ENCODE measurements at regions not wholly inside any gene's neighbourhood (a gene's known extent, or its start where the extent isn't known, plus 50 kb on each side); places are given as distances from the start of the nearest gene placed in this dataset.

- Histone ChIP-seq H3K4me1 (peaks cover 9% of the 10 kb centered on the region), H3K9me3 (no peaks in the 10 kb centered on the region), H3K4me3 (no peak overlapping the region), H3K36me3 (no peaks in the 10 kb centered on the region), H3K27ac (no peak overlapping the region), H3K27me3 (no peaks in the 10 kb centered on the region)
- DNase-seq (ENCODE audit: extremely low spot score in 2 of 2) = no peak
- intact Hi-C loops (cut with DNase I) = loop anchor here (10.0 kb wide), 1 partner anchor 326 kb away; no protein-coding TSS in a partner anchor
- no peak for TF ChIP-seq CTCF (IDR thresholded peaks at IDR 0.05)
- TF ChIP-seq POLR2A (IDR thresholded peaks at IDR 0.05) = no peak
- TF ChIP-seq POLR2AphosphoS5 (IDR thresholded peaks at IDR 0.05; ENCODE audit: insufficient read depth in 1 of 2, low read depth in 1 of 2) = no peak
These were observed 121.6 kb upstream of the NDUFV2 start for GRCh38 chr18:8980918-8981317.

GRCh38 chr18:8982416-8983183 lies 119.9 kb upstream of the NDUFV2 start:
- Histone ChIP-seq H3K9me3 (no peaks in the 10 kb centered on the region), H3K27ac (no peak overlapping the region), H3K4me1 (peaks cover 12% of the 10 kb centered on the region), H3K36me3 (no peaks in the 10 kb centered on the region), H3K27me3 (no peaks in the 10 kb centered on the region), H3K4me3 (no peak overlapping the region)
- intact Hi-C loops (cut with DNase I) = loop anchor here (10.0 kb wide), 1 partner anchor 328 kb away; no protein-coding TSS in a partner anchor
- TF ChIP-seq POLR2A (IDR thresholded peaks at IDR 0.05) = no peak
- no peak for TF ChIP-seq CTCF (IDR thresholded peaks at IDR 0.05)
- no peak for TF ChIP-seq POLR2AphosphoS5 (IDR thresholded peaks at IDR 0.05; ENCODE audit: insufficient read depth in 1 of 2, low read depth in 1 of 2)
- no peak for DNase-seq (ENCODE audit: extremely low spot score in 2 of 2)

- Histone ChIP-seq H3K27ac (no peak overlapping the region), H3K4me1 (peaks cover 17% of the 10 kb centered on the region), H3K36me3 (no peaks in the 10 kb centered on the region), H3K27me3 (no peaks in the 10 kb centered on the region), H3K9me3 (no peaks in the 10 kb centered on the region), H3K4me3 (no peak overlapping the region)
- no peak for DNase-seq (ENCODE audit: extremely low spot score in 2 of 2)
- no peak for TF ChIP-seq CTCF (IDR thresholded peaks at IDR 0.05)
- TF ChIP-seq POLR2AphosphoS5 (IDR thresholded peaks at IDR 0.05; ENCODE audit: insufficient read depth in 1 of 2, low read depth in 1 of 2) = no peak
- no peak for TF ChIP-seq POLR2A (IDR thresholded peaks at IDR 0.05)
- intact Hi-C loops (cut with DNase I) = loop anchor here (10.0 kb wide), 1 partner anchor 328 kb away; no protein-coding TSS in a partner anchor
These were observed 119.3 kb upstream of the NDUFV2 start for GRCh38 chr18:8983195-8983594.

- TF ChIP-seq POLR2A (IDR thresholded peaks at IDR 0.05) (no peak), POLR2AphosphoS5 (IDR thresholded peaks at IDR 0.05; ENCODE audit: insufficient read depth in 1 of 2, low read depth in 1 of 2) (no peak), CTCF (IDR thresholded peaks at IDR 0.05) (no peak)
- no peaks in the 10 kb centered on the region for H3K9me3 ChIP-seq
- no peak for DNase-seq (ENCODE audit: extremely low spot score in 2 of 2)
- intact Hi-C loops (cut with DNase I) = loop anchor here (10.0 kb wide), 1 partner anchor 329 kb away; no protein-coding TSS in a partner anchor
- H3K27me3 ChIP-seq = no peaks in the 10 kb centered on the region
- no peak overlapping the region for H3K27ac ChIP-seq
- no peak overlapping the region for H3K4me3 ChIP-seq
- no peaks in the 10 kb centered on the region for H3K36me3 ChIP-seq
- peaks cover 17% of the 10 kb centered on the region for H3K4me1 ChIP-seq
These were observed 118.3 kb upstream of the NDUFV2 start for GRCh38 chr18:8984131-8984721.

GRCh38 chr18:8987241-8987640 lies 115.3 kb upstream of the NDUFV2 start:
- Histone ChIP-seq H3K4me1 (peaks cover 17% of the 10 kb centered on the region), H3K36me3 (no peaks in the 10 kb centered on the region), H3K9me3 (no peaks in the 10 kb centered on the region), H3K27me3 (no peaks in the 10 kb centered on the region), H3K4me3 (no peak overlapping the region), H3K27ac (no peak overlapping the region)
- no peak for DNase-seq (ENCODE audit: extremely low spot score in 2 of 2)
- intact Hi-C loops (cut with DNase I) = loop anchor here (10.0 kb wide), 1 partner anchor 332 kb away; no protein-coding TSS in a partner anchor
- no peak for TF ChIP-seq POLR2A (IDR thresholded peaks at IDR 0.05)
- TF ChIP-seq POLR2AphosphoS5 (IDR thresholded peaks at IDR 0.05; ENCODE audit: insufficient read depth in 1 of 2, low read depth in 1 of 2) = no peak
- no peak for TF ChIP-seq CTCF (IDR thresholded peaks at IDR 0.05)
